GM12872 (cell line): ENCODE measurements at regions not wholly inside any gene's neighbourhood (a gene's known extent, or its start where the extent isn't known, plus 50 kb on each side); places are given as distances from the start of the nearest gene placed in this dataset.

Experiments used
- CTCF ChIP-seq: IDR thresholded peaks from 3 replicates; pipeline ENCODE4 v1.5.1; 2011; ENCODE audit warnings: low read depth, mild to moderate bottlenecking, low read length, moderate library complexity; ENCODE audit not compliant: insufficient read depth

- no peak for TF ChIP-seq CTCF
Observed at GRCh38 chr5:57586649-57587048, 104.0 kb upstream of the ACTBL2 start.

GRCh38 chr5:57582578-57583070 lies 100.0 kb upstream of the ACTBL2 start:
- no peak for TF ChIP-seq CTCF

- TF ChIP-seq CTCF = no peak
Observed at GRCh38 chr5:57581772-57582171, 99.2 kb upstream of the ACTBL2 start.

- TF ChIP-seq CTCF = no peak
Observed at GRCh38 chr5:57581222-57581621, 98.6 kb upstream of the ACTBL2 start.

- TF ChIP-seq CTCF = no peak
Observed at GRCh38 chr5:57577432-57578175, 95.0 kb upstream of the ACTBL2 start.

- TF ChIP-seq CTCF = no peak
Observed at GRCh38 chr5:57576317-57576716, 93.7 kb upstream of the ACTBL2 start.

GRCh38 chr5:57575839-57576238 lies 93.2 kb upstream of the ACTBL2 start:
- no peak for TF ChIP-seq CTCF

- TF ChIP-seq CTCF = no peak
Observed at GRCh38 chr5:57572461-57572860, 89.8 kb upstream of the ACTBL2 start.
